ENCODE measurements at regions not wholly inside any gene's neighbourhood (a gene's known extent, or its start where the extent isn't known, plus 50 kb on each side); places are given as distances from the start of the nearest gene placed in this dataset.
"Not testable (repeated sequence)": the region's sequence is repeated elsewhere in the genome, so short reads cannot be mapped to it uniquely, and the experiment has no call there.

DNA sequence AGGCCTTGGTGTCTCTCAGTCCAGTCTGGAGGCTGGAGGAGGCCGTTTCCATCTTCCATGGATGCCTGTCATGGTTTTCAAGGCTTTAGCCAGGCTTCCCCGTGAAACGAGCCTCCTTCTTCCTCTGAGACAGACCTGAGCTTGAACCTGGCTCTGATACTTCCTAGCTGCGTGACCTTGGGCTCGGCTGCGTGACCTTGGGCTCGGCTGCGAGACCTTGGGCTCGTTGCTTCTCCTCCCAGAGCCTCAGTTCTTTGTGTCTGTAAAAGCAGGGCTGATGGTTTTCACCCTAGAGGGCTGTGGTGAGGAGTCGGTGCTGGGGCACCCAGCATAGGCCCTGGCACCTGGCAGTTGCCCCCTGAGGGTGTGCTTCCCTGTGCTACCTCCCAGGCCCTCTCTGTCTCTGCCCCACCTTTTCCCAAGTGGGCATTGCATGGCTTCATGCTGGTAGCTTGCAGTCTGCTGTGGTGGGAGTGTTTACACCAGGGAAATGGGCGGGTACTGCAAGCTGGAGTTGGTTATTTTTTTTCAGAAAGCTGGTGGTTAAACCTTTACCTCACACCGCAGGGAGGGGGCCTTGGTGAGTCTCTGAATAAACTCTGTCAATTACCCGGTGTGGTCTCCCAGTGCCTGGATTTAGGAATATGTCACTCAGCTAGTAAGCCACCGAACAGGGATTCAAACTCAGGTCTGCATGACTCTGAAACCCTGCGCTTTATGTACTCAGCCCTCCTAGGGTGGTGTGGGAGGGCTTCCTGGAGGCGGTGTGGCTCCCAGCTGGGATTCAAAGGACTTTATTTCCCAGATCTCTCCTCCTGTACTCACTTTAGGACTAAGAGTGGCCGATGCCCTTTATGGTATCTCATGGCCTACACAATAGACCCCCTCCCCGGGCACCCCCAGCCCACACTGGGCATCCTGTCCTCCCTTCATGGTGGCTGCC lies 129.0 kb upstream of the CIBAR2 start:
- no peak for ATAC-seq

DNA sequence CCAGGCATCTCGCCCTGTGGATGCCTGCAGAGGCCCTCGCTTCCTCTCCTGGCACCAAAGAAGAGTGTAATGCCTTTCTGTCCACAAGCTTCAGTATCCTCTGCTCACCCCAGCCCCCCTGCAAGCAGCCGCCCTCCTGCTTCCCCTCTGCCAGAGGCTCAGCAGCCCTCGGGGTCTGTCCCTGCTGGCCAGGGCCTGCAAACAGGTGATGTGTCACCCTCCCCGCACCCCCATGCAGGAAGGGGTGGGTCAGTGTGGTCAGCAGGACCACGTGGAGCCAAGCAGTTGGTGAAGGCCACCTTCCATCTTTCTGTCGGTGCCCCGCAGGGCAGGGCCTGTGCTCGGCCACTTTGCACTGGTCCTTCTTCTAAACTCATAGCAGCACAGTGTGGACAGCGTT lies 129.9 kb upstream of the CIBAR2 start:
- no peak for ATAC-seq

GRCh38 chr16:85243308-85243707 lies 131.0 kb upstream of the CIBAR2 start:
- no peak for ATAC-seq

GRCh38 chr16:85244452-85244851 lies 132.2 kb upstream of the CIBAR2 start:
- not testable (repeated sequence) for ATAC-seq

- ATAC-seq, result peak in 1 of 2 donors; percentile 33
Observed at GRCh38 chr16:85245307-85246172, 133.3 kb upstream of the CIBAR2 start.

DNA sequence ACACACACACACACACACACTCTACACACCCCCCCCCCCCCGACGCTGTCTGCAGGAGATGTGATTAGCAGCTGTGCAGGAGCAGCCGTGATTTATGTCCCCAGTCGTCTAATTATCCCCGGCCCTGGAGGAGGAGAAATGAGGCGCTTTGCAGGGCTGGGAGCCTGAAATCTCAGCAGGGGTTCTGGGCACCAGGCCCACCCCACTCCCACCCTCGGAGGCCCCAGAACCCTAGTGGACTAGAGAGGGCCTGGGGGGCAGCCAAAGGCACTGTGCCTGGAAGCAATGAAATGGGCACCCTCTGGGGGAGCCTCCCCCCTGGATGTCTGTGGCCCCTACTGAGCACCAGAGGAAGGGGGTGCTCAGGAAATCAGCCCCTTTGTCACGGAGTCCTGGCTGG lies 134.2 kb upstream of the CIBAR2 start:
- ATAC-seq, result no peak

GRCh38 chr16:85246973-85247372 lies 134.7 kb upstream of the CIBAR2 start:
- no peak for ATAC-seq

- no peak for ATAC-seq
Observed at GRCh38 chr16:85248342-85248741, 136.1 kb upstream of the CIBAR2 start.

DNA sequence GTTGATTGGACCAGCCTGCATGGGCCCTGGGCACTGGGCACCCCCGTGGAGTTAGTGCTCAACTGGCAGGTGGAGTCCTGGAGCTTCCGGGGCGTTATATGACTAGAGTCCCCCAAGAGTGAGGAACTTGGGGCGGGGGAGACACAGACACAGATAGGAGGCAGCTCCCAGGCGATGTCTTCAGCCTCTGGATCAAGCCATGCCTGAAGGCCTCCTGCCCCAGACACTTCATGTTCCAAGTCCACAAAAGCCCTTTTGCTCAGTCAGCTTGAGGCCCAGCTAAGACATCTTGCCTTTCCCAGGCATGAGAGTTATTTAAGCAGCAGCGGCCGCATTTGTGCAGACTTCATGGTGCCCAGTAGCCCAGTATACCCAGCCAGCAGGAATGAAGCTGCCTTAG lies 136.6 kb upstream of the CIBAR2 start:
- ATAC-seq, result no peak

DNA sequence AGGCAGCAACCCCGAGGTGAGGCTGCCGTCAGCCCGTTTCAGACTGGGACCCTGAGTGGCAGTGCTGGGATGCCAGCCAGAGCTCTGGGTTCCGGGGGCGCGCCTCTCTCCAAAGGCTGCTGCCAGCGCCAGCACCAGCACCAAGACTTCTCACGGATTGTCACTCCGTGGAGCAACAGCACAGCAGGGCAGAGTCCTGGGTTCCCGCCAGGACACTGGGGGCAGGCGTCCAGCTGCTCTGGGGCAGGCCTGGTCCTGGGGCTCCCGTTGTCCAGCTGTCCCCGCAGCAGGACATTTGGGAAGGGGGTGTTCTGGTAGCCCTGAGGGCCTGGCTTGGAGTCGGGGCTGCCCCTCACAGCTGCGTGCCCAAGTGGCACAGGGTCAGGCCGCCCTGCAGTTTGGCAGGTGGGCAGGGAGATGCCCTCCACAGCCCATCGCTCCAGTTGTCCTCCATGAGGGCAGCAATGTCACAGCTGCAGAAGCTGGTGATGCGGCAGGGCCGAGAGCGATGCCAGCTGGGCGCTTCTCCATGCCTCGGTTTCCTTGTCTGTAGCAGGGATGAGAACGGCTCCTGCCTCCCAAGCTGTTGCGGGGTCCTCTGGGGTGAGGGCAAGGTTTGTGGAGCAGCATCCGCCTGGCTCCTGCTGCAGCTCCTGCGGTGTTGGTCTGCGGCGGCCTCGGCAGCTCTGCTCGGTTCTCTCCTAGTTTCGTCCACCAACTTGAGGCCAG lies 137.3 kb upstream of the CIBAR2 start:
- no peak for ATAC-seq

- no peak for ATAC-seq
Observed at GRCh38 chr16:85250147-85250463, 137.8 kb upstream of the CIBAR2 start.

GRCh38 chr16:85250609-85251223 lies 138.4 kb upstream of the CIBAR2 start:
- no peak for ATAC-seq

DNA sequence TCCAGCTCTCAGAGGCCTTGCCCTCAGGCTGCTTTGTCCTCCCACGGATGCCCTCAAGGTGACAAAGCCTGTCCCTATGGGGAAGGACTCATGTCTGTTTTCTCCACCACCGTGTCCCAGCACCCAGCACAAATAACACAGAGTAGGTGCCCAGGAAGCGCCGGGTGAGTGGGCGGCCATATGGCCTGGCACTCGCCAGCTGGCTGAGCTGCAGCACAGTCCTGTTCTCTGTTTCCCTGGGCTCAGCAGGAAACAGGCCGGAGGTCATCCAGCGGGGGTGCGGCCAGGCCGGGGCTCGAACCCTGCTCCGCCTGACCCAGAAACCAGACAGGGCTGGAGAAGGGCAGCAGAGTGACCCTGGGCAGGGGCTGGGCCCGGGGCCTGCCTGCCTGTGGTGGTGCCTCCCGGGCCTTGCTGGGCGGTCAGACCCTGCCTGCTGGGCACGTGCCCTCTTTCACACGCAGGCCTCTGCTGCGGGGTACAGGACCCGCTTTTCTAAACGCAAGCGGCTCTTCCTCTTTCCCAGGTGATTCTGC lies 139.0 kb upstream of the CIBAR2 start:
- ATAC-seq, result no peak

DNA sequence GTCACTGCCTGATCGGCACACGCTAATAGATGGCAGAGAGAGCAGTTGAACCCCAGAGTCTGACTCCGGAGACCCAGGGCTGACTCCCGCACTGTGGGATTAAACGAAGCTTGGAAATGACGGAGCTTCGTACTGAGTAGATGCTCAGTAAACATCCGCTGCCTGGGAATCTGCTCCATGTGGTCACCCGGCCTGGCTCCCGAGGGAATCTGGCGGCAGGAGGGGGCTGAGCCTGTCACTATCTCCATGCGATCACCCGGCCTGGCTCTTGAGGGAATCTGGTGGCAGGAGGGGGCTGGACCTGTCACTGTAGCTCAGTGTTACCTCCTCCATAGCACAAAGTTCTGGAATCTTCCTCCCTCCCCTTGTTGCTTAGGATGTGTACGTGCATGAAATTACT lies 139.7 kb upstream of the CIBAR2 start:
- ATAC-seq, result no peak

GRCh38 chr16:85252461-85252860 lies 140.2 kb upstream of the CIBAR2 start:
- no peak for ATAC-seq

DNA sequence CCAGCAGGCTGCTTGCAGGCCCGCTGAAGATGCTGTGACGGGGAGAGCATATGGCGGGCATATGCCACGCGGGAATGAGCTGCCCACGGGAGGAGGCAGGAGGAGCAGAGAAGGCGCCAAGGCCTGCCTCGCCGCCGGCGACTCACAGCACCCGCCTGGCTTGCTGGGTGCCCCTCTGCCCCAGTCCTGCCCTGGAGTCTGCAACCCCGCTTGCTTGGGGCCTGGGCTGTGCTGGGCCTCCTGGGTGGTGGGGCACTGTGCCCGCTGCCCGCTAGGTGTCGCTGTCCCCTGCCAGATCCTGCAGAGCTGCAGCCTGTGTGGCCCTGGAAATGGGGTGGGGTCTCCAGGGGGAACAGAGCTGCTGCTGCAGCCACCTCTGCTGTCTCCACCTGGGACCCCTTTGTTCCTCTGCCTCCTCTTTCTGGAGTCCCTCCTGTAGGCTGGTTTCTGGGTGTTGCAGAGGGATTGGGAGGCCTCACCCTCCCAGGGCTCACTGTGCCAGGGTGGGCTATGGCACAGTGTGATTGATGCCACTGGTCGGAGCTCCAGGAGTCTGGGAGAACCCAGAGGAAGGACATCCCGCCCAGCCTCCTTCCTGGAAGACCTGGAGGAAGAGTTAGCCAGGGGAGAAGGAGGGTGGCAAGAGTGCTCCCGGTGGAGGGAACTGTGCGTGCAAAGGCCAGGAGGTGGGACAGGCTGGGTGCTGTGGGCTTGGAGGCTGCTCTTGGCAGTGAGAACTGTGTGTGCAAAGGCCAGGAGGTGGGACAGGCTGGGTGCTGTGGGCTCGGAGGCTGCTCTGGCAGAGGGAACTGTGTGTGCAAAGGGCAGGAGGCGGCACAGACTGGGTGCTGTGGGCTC lies 141.0 kb upstream of the CIBAR2 start:
- ATAC-seq, result peak; percentile 64 to 77

DNA sequence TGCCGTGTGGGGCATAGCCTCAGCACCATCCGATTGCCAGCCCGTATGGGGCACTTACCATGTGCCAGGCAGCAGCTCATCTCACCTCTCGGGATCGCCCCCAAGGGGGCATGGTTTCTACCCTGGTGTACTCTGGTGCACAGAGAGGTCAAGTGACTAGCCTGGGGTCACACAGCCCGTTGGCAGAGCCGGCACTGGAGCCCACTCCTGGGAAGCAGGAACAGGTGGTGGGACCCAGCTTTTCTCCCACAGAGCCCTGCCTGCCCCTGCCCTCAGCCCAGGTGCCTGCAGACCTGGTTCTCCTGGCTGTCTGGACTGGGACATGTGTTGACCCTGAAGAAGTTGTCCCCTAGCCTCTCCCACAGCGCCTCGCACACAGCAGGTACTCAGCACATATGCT lies 141.8 kb upstream of the CIBAR2 start:
- no peak for ATAC-seq

GRCh38 chr16:85254921-85255320 lies 142.6 kb upstream of the CIBAR2 start:
- ATAC-seq, result no peak

- no peak for ATAC-seq
Observed at GRCh38 chr16:85255777-85256176, 143.5 kb upstream of the CIBAR2 start.

DNA sequence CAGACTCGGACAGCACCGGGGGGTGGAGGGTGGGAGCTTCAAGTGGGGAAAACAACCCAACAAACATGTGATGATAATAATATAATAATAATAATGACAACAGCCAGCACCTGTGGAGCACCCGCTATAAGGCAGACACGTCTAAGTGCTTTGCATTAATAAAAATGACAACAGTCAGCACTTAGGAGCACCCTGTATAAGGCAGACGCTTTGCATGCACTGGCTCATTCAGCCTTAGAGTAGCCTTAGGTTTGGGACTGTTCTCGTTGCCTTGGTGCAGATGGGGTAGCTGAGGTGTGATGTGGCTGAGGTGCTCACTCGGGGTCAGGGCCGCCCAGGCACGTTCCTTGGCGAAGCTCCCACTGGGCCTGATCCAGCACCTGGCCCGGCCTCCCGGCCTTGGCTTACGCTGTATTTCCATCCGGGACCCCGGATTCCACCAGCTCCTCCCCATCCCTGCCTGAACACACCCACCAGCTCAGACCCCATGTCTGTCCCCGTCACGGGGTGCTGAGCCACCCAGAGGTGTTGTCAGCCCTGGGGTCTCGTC lies 144.0 kb upstream of the CIBAR2 start:
- no peak for ATAC-seq

- no peak for ATAC-seq
Observed at GRCh38 chr16:85257483-85257882, 145.2 kb upstream of the CIBAR2 start.

All from activated CD4-positive, CD25-positive, alpha-beta regulatory T cell treated with anti-CD3 and anti-CD28 coated beads, Interleukin-2, amount 50 U/mL, for 24 hours (primary cell).